Dedifferentiated amniotic fluid mesenchymal stem cell (primary cell): ENCODE measurements at regions not wholly inside any gene's neighbourhood (a gene's known extent, or its start where the extent isn't known, plus 50 kb on each side); places are given as distances from the start of the nearest gene placed in this dataset.
A peak's percentile ranks its signal among the peaks of the same experiment; 100 is the strongest.

Source experiments
- DNase-seq: peaks from one replicate; pipeline ENCODE4 v3.0.0-alpha.2; 2016; ENCODE audit errors: extremely low spot score

DNA sequence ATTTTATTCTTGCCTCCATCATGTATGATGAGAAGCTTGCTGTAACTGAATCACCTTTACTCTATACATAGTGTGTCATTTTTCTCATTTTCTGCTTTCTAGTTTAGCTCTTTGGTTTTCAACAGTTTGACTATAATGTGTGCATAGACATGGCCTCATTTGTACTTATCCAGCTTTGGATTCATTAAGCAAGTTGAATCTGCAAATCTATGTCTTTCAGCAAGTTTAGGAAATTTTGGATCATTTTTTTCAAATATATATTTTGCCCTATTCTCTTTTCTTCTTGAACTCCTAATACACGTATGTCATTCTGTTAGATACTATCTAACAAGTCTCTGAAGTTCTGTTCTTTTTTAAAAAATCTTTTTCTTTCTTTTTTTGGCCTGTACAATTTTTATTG lies 57.8 kb downstream of the PRLHR start:
- no peak for DNase-seq

- no peak for DNase-seq
These were observed 61.3 kb downstream of the PRLHR start for GRCh38 chr10:118534136-118534535.

DNA sequence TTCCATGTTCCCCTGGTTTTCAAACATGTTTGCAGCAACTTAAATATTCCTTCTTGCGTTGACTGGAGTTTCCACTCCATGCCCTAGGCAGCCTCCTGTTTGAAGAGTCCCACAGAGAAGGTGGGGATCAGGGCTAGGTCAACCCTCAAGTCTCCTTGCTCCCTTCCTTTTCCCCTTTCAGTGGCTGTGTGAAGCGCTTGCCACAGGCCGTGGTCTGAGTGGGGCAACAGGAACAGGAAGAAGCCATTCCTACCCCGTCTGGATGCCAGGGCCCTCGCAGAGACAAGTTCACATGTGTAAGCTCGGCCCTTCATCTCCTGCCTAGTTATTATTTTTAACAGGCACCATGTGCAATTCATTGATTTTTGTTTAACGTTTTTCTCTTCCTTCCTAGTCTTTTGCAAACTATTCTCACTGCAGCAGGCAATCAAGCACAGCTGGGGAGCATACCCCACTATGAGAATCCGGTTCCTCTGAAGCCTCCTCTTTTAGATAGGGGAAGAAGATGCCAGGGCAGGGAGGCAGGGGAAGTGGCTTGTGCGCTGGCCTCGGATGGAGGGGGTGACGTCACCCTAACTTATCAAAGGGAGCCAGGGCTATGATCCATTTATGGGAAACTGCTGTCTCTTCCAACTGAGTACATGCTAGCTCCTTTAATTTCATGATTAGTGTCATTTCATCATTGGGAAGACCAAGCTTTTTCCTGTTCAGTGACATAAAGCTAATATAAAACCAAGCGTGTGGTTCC lies 64.2 kb downstream of the PRLHR start:
- no peak for DNase-seq

DNA sequence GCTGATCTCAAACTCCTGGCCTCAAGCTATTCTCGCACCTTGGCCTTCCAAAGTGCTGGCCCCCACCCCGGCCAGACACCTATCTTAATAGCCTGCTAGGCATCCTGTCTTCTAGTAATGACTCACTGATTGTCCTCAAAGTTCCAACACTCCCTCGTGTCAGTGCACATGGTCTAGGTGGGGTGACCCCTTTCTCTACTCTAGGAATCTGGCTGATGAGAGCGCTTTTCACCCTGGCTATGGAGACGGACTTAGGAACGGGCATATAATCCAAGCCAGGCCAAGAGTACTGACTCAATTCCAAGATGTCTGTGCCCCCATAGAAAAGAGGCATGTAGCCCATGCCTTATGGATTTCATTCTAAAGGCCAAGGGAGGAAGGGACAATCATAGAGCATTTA lies 67.0 kb downstream of the PRLHR start:
- no peak for DNase-seq

DNA sequence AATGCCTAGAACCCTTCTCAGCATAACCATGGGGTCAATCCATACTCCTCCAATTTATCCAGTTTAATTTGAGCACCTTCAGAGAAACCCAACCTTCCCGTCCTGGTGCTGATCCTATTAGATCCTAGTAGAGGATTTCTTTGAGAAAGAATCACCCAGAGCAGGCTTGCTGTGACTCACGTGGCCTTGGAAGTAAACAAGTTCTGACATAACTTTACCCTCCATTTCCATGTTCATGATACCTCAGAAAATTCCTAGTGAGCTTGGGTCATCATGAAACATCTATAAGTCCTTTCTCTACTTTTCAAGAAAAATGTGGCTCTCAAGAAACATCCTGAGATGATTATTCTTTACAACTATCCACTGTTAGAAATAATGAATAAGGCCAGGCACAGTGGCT lies 71.7 kb downstream of the PRLHR start:
- no peak for DNase-seq

DNA sequence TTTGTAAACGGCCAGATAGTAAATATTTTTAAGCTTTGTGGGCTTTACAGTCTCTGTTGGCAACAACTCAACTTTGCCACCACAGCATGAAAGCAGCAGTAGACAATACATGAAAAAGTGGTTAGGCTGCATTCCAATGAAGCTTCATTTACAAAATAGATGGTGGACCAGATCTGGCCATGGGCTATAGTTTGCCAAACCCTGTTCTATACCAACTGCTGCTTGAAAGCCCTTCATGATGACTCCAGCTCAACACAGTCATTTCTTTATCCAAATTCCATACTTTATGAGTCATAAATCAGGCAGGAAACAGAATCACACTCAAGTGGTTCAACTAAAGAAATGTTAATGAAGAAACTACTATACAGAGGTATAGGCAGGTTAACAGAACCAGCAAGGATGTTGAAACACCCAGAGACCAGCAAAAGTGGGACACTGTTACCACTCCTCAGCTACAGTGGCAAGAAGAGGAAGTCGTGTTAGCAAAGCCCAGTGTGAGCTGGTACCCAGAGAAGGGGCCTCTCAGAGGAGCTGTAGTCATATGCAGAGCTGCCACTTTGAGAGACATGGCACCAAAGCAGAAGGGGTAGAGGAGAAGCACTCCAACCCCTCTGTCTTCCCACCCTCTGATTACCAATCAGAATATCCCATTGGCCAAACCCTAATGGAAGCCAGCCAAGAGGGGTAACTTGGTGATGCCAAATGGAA lies 72.5 kb downstream of the PRLHR start:
- no peak for DNase-seq

DNA sequence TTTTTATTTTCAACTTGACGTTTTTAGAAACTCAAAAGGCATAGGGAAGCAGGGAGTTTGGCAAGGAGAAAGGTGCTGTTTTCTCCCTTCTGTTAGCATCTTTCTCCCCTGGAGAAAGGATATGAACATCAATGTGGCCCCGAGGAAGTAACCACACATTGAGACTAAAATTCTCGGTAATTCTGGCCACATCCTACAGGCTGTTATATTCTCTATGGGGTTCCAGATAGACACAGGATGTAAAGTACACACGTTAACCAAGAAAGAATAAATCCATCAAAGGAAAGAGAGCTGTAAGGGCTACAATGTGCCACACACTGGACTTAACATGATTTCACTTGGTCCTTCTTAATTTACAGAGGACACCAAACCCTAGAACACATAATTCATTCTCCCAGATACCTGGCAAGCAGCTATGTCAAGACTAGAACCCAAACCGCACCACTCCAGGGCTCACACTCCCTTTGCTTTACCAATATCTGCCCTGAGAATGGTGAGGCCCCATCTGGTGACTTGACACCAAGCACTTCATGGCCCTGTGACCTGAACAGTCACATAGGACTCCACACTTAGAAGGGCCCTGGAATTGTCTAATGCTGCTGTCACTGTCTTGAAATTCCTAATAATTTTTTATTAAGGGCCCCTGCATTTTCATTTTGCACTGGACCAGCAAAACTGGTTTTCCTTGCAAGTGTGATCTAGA lies 73.9 kb downstream of the PRLHR start:
- DNase-seq: no peak

DNA sequence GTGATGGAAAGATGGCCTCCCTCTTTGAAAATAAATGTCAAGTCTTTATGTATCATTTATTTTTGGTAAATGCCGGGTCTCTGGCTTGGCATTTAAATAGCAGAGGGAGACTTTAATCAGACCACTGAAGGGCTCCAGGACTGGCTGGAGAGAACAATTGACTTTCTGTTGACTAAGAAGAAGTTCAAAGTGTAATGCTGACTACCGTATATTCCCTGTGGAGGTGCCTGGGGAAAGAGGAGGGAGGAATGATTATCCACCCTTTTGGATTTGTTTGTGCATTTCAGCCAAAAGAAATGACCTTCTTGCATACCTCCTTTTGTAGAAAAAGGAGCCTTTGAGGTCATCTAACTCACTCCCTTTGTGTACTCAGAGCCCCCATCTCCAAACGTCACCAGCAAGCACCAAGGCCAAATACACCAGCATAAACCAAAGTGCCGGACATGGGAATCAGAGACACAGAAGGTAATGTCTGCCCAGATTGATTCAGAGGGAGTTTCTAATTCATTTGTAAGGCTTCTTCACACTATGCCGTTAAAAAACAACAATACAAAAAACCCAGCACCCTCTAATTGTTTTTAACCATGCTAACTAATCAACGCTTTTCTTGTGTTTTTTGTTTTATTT lies 75.2 kb downstream of the PRLHR start:
- no peak for DNase-seq

- DNase-seq: no peak
These were observed 77.4 kb downstream of the PRLHR start for GRCh38 chr10:118518095-118518494.

DNA sequence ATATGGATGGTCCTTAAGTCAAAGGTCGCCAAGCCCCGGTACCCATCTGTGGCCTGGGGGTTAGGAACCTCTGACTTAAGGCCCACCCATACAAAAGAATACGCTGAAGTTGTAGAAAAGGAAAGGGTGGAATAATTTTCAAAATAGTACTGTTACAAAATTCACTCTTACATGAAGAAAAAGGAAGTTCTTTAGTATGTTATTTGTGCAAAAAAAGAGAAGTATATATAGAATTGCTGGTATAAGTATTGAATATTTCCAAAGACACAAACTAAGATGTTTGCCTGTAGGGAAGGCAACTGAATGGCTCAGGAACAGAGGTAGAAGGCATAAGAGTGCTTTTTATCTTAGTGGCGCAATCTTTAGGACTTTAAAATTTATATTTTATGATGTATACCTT lies 78.7 kb downstream of the PRLHR start:
- no peak for DNase-seq

GRCh38 chr10:118513174-118513573 lies 82.3 kb downstream of the PRLHR start:
- no peak for DNase-seq

- no peak for DNase-seq
These were observed 83.7 kb downstream of the PRLHR start for GRCh38 chr10:118511711-118512110.

DNA sequence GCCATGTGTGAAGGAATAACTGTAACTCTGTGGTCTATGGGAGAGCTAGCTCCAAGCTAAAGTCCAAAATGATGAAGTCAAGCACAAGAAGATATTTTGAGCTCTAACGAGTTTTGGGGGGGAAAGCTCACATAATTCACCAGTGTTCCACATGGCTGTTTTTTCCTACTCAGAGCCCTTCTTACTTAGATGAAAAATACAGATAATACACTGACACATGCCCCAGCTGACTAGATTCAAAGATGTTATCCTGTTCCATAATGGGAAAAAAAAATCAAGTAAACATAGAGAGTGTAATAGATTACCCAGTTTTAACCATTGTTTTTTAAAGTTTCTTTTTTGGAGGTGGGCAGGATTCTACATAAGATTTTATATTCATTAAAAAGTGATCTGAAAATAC lies 86.6 kb downstream of the PRLHR start:
- no peak for DNase-seq

GRCh38 chr10:118508355-118508754 lies 87.1 kb downstream of the PRLHR start:
- no peak for DNase-seq

GRCh38 chr10:118506671-118507590 lies 88.5 kb downstream of the PRLHR start:
- DNase-seq: no peak

- no peak for DNase-seq
These were observed 90.1 kb downstream of the PRLHR start for GRCh38 chr10:118505363-118505762.

- peak; percentile 24 for DNase-seq
These were observed 90.8 kb downstream of the PRLHR start for GRCh38 chr10:118504467-118505205.

DNA sequence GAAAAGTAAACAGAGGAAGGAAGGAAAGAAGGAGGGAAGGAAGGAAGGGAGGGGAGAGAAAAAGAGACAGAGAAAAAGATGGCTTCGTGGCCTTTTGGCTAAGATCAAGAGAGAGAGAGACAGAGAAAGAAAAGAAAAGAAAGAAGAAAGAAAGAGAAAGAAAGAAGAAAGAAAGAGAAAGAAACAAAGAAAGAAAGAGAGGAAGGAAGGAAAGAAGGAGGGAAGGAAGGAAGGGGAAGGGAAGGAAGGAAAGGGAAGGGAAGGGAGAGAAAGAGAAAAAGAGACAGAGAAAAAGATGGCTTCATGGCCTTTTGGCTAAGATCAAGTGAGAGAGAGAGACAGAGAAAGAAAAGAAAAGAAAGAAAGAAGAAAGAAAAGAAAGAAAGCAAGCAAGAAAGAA lies 91.4 kb downstream of the PRLHR start:
- no peak for DNase-seq

GRCh38 chr10:118503192-118503591 lies 92.3 kb downstream of the PRLHR start:
- DNase-seq: no peak

DNA sequence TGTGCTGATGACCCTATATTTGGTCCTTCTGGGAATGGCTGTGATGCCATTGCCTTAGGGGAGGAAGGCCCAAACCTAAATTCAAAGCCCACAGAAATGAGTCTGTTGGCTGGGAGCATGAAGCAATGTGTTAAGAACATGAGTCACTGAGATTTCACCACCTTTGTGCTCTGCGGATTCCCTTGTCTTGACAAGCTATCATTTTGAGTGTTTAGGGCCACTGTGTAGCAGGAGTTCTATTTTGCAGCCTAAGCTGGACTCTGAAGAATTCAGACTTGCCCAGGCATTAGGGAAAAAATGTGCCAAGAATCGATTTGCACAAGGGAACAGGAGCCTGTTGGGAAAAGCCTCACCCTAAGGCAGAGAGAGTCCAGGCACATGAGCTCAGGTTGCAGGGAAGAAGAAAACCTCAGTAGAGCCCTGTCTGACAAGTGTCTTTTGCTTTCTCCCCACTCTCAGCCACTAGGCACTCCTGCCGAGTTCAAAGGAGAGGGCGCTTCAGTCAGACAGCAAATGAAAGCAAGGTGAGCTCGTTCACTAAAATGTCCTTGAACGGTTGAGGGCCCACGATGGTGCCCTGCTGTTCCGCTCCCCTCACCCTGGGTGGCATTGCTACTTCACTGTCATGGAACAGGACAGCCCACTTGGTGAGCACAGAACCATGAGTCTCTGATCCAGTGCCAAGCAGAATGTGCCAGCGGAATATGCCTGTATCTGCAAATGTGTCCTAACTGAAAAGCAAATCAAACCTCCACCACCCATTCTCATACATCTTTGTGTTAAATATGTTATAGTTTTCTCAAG lies 93.6 kb downstream of the PRLHR start:
- no peak for DNase-seq
